Skeletal muscle cell (primary cell): ENCODE measurements at regions not wholly inside any gene's neighbourhood (a gene's known extent, or its start where the extent isn't known, plus 50 kb on each side); places are given as distances from the start of the nearest gene placed in this dataset.
"Not testable (repeated sequence)": the region's sequence is repeated elsewhere in the genome, so short reads cannot be mapped to it uniquely, and the experiment has no call there.

ENCODE experiments used
- DNase-seq: peaks from one replicate; pipeline ENCODE4 v3.0.0-alpha.2; 2010; ENCODE audit warnings: low read depth
- H3K4me3 ChIP-seq: 2 replicates; pipeline ENCODE4 v1.5.1; 2011; ENCODE audit warnings: low read depth, mild to moderate bottlenecking, control low read depth, low read length, moderate library complexity

DNA sequence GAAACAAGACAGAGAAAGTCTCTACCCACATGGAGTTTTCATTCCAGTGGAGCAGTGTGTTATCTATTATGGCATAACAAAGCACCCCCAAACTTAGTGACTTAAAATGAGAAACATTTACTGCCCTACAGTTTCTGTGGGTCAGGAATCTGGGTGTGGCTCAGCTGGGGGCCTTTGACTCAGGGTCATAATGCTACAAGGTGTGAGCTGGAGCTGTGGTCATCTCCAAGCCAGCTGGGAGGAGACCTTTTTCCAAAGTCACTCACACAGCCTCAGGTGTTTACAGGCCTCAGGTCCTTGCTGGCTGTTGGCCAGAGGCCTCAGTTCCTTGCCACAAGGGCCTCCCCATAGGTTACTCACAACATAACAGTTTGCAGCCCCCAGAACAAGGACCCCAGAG lies 169.2 kb downstream of the ETAA1 start:
- DNase-seq, result no peak
- no peak overlapping the region for H3K4me3 ChIP-seq

DNA sequence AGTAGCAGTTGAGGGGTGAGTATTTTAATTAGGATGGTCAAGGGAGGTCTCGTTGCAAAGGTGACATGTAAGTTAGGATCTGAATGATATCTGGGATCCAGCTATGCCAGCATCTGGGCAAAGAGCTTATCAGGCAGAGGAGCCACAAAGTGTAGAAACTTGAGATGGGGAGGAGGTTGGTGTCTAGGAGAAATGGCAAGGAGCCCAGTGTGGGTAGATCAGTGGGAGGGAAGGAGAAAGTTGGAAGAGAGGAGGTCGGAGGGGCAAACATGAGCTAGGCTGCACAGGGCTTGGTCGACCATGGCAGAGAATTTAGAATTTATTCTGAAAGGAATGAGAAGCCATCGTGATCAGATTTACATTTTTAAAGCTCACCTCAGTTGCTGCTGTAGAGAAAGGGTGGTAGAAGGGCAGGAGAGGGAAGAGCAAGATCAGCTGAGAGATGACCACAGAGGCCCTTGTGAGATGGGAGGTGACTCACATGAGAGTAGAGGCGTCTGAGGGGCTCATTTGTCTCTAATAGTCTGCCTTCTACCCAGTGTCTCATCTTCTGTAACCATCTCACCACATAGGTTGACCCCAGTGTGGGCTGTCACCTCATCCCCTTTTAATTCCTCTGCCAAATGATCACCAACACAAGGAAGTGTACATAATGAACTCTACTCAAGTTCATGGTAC lies 170.0 kb downstream of the ETAA1 start:
- H3K4me3 ChIP-seq, result no peak overlapping the region
- no peak for DNase-seq

DNA sequence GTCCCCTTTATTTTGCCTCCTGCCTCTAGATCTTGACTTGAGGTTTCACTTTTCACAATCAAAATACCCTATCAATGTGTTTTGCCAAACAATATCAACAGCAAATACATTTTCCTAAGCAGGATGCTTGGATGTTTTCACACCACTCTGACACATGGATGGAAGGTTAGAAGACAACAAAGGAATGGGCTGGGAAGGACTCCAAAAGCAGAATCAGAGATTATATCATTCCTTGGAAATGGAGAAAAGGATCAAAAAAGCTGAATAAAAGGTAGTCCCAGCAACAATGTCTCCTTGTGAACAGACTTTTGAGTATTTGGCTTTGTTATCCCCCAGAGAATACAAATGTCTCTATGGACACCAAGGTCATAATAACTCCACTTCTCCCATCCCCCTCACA lies 170.8 kb downstream of the ETAA1 start:
- no peak for DNase-seq
- H3K4me3 ChIP-seq, result no peak overlapping the region

DNA sequence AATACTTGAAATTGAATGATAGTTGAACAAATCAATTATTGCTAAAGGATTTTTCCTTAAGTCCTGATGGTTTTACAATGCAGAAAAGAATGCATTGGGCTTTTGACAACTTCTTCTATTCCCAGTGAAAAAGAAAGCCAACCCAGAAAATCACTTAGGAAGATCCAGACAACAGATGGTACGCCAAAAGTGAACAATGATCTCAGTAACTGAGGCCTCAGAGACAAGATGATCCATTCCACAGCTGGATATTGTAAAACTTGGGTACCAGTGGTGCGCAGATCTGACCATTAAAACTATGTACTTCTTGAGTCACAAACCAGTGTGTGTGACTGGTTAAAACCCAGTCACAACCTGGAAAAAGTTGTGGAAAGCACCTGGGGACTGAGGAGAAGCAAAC lies 173.5 kb downstream of the ETAA1 start:
- no peak for DNase-seq
- no peak overlapping the region for H3K4me3 ChIP-seq

DNA sequence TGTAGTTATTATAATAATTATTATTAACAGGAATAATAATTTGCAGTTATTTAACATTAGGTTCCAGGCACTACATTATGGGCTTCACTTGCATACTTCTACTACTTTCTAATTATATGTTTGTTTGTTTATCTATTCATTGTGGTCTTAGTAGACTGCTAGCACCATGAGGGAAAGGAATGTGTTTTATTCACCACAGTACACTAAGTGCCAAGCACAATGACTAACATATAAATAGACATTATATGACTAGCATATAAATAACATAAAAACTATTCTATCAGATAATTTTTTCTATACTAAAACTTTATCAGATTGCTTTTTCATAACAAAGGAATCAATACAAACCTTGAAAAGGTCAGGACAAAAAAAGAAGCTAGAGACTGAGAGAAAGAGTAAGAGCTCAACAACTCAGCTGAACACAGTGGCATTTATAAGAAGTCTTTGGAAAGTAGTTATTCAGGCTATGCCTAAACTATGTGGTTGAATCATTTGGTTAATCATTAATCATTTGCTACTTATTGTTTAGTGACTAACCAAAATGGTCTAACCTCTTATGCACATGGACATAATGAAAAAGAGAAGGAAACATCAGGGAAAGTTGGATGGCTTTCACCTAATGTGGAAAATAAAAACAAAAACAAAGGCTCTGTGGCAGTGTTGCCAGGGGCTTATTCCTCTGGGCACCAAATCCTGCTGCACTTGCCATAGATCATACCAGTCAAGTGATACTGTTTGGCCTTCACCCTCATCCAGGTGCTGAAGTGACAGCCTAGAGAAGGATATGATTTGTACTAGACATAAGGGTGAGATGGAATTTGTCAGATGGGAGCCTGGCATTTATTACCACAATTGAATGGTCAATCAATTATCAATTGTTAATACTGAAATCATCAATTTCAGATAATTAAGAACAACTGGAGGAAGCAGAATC lies 174.9 kb downstream of the ETAA1 start:
- no peak overlapping the region for H3K4me3 ChIP-seq
- no peak for DNase-seq

DNA sequence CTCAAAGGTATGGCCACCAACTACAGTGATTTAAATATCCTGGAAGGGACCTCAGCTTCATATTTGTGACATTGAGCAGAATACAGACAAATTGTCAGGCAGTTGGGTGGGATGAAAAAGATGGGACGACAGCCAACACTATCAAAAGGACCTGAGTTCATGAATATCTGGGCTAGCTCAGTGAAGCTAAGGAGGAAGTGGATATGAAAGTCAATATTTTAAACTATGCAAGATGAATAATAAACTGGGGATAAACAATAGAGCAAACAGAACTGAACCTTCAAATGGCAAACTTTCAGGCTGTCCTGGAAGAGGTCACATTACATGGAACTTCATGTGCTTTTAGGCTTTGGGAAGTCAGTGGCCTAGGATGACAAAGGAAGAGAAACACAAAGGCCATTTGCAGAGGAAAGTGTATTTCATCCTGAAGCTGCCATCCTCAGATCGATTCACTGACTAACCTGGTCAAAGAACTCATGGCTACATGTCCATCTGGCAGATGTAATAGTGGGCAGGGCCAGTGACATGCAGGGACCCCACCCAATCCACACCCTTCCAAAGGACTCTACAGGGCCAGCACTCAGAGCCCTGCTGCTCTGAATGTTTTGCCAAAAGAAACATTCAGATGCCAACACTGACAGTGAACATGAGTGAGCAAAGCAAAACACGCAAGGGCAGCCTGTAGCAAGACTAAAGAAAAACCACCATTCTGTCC lies 175.7 kb downstream of the ETAA1 start:
- DNase-seq, result peak; percentile 38
- H3K4me3 ChIP-seq, result no peak overlapping the region

DNA sequence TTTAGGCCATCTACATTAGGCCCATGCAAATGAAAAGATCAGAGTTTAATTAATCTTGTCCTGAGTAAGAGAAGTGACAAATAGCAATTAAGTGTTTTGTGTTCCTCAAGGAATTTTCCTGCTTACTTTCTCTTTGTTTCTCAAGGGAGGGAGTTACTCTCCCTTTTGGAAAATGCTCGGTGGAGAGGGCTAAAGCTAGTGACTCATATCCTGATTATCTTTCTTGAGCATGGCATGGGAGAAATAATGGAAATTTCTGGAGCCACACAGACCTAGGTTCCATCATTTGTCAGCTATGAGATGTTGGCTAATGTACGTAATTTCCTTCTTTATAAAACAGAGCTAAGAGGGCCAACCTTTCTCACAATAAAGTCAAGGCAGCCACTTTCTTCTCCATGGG lies 177.1 kb downstream of the ETAA1 start:
- DNase-seq, result no peak
- no peak overlapping the region for H3K4me3 ChIP-seq

DNA sequence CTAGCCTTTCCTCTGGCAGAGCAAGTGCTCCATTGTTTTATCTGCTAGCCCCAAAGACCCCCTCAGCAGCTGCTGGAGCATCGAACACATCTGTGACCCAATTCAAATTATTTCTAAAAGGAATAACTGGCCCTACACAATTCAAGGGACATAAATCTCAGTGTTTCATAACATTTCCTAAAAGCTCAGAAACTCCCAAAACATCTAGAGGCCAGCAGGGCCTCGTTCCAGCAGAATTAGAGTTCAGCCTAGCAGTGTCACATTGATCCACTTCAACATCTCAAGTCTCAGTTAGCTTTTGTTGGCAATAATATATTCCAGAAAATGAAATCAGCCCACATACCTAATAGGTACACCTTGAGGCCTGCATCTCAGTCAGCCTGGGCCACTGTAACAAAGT lies 179.1 kb downstream of the ETAA1 start:
- DNase-seq, result no peak
- H3K4me3 ChIP-seq, result no peak overlapping the region

DNA sequence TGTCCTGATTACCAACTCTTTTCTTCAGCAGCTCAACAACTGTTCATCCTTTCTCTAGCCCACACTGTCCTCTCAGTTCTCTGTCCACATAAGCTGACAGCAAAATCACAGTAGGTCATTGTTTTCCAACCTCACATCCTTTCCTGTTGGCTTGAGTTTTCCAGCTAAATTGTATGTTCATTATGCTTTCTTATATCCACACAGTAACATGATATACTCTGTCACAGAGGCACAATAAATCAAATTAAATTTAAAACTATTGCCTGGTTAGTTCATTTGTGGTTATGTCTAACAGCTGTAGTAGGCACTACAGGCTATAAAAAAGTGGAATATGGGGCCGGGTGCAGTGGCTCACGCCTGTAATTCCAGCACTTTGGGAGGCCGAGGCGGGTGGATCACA lies 179.9 kb downstream of the ETAA1 start:
- H3K4me3 ChIP-seq, result no peak overlapping the region
- DNase-seq, result no peak

DNA sequence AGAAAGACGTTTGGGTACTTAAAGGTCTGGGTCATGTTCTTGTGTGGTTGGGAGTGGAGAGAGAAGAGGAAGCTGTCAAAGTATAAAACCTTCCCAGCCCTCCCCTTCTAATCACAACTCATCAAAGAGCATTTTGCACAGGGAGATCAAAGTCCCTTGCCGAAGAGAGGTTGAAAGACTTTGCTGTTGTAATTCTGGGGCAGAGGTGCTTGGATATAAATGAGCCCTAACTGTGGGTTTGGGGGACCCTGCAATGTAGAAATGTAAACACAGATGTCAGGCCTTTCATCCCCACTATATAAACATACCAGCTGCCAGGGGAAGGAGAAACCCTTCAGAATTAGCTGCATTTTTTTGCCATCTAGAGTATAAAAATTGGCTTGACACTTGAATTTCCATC lies 182.1 kb downstream of the ETAA1 start:
- DNase-seq, result no peak
- no peak overlapping the region for H3K4me3 ChIP-seq

DNA sequence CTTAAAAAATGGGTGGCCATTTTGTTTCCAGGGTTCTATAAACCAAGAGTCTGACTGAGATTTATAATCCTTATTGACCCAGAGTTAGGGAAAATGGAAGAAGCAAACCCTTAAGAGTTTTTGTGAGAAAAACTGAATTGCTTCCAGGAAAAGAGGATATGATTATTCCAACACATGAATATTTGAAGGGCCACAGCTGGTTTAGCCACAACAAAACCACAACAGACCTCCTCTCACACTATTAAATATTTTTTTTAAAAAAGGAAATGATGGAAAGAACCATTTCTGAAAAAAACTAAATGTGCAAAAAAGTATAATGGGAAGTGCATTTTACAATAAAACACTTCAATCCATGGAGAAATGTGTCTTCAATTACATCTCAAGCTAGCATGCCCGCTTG lies 182.7 kb downstream of the ETAA1 start:
- no peak overlapping the region for H3K4me3 ChIP-seq

DNA sequence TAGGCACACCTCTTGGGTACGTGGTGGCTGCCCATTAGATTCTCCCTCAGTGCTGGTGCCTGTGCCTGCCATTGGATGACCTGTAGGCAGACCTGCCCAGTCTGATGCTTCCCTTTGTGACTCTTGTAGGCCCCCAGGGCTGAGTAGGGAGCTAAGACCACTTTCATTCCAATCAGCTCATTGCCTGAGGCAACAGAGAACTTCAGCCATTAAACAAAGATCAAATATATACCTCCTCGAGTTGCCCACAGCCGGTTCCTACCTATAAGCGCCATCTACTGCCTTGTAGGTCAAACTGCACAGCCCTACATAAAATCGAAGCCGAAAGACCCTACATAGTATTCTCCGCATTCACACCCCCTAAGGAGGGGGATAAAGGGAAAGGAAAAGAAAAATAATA lies 184.6 kb downstream of the ETAA1 start:
- H3K4me3 ChIP-seq, result no peak overlapping the region
- DNase-seq, result no peak

More for the DNA sequence above, 182.7 kb downstream of the ETAA1 start:
- no peak for DNase-seq

DNA sequence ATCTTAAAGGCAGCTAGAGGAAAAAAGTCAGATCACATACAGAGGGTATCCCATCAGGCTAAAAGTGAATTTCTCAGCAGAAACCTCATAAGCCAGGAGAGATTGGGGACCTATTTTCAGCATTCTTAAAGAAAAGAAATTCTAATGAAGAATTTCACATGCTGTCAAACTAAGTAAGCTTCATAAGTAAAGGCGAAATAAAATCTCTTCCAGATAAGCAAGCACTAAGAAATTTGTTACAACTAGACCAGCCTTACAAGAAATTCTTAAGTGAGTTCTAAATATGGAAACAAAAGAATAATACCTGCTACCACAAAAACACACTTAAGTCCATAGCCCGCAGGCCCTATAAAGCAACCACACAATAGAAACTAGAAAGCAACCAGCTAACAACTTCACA lies 186.1 kb downstream of the ETAA1 start:
- H3K4me3 ChIP-seq, result no peak overlapping the region
- no peak for DNase-seq

DNA sequence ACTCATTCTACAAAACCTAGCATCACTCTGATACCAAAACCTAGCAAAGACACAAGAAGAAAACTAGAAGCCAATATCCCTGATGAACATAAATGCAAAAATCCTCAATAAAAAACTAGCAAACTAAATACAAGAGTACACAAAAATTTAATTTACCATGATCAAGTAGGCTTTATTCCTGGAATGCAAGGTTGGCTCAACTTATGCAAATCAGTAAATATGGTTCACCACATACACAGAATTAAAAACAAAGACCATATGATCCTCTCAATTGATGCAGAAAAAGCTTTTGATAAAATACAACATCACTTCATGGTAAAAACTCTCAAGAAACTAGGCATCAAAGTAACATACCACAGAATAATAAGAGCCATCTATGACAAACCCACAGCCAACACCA lies 188.3 kb downstream of the ETAA1 start:
- no peak for DNase-seq

DNA sequence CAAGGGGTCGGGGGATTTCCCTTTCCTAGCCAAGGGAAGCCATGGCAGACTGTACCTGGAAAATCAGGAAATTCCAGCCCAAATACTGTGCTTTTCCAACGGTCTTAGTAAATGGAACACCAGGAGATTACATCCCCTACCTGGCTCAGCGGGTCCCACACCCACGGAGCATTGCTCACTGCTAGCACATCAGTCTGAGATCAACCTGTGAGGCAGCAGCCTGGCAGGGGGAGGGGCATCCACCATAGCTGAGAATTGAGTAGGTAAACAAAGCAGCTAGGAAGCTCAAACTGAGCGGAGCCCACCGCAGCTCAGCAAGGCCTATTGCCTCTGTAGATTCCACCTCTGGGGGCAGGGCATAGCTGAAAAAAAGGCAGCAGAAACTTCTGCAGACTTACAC lies 192.0 kb downstream of the ETAA1 start:
- DNase-seq, H3K4me3 ChIP-seq: not testable (repeated sequence)

More for the DNA sequence above, 188.3 kb downstream of the ETAA1 start:
- no peak overlapping the region for H3K4me3 ChIP-seq

DNA sequence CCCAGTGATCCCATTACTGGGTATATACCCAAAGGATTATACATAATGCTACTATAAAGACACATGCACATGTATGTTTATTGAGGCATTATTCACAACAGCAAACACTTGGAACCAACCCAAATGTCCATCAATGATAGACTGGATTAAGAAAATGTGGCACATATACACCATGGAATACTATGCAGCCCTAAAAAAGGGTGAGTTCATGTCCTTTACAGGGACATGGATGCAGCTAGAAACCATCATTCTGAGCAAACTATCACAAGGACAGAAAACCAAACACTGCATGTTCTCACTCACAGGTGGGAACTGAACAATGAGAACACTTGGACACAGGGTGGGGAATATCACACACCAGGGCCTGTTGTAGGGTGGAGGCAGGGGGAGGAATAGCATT lies 197.4 kb downstream of the ETAA1 start:
- DNase-seq, H3K4me3 ChIP-seq: not testable (repeated sequence)

DNA sequence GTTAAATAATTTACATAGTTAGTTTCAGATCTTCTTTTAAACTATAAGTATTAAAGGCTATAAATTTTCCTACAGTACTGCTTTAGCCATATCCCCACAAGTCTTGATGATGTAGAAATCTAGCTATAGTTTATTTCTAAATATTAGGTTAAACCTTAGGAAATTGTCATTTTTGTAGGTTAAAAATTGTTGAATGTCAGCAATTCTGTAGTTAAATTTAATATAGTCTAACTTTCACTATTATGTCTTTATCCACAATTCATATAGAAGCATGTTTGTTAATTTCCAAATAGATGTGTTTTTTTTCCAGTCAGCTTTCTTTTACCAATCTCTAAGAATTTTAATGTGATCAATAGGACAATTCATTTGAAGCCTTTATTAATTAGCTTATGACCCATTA lies 199.7 kb downstream of the ETAA1 start:
- H3K4me3 ChIP-seq, result no peak overlapping the region
- no peak for DNase-seq

DNA sequence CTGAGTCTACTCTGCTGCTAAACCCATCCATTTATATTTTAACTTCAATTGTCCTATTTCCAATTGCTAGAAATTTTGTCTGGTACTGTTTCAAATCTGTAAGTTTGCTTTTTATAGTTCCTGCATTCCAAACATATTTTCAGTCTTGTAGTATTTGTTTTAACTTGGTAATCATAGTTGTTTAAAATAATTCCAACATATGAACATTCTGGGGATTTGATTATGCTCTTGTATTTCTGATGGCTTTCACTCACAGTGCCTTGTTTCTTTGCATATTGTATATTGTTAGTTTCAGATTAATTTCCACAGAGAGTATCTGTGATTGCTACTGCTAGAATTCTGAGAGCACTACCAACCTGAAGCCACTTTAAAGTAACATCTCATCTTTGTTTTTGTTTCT lies 202.4 kb downstream of the ETAA1 start:
- no peak for DNase-seq
- no peak overlapping the region for H3K4me3 ChIP-seq

DNA sequence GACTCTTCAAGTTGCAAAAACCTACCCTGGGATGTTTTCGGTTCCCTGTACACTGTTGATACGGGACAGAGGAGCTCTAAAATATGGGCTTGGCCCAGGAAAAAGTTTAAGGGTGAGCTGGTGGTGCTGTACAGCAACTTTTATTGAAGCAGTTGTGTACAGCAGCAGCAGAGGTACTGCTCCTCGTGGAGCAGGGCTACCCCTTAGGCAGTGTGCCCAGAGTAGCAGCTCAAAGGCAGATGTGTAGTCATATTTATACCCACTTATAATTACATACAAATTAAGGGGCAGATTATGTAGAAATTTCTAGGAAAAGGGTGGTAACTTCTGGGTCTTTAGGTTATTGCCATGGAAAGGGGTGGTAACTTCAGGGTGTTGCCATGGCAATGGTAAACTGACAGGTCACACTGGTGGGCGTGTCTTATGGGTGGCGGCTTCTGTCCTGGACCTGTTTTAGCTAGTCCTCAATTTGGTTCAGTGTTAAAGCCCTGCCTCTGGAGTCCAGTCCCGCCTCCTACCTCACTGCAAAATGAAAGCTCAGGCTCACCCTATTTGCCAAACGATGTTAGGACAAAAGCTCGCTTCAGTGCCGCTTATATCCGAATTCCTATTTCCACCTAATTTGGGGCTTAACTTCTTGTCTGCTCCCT lies 203.2 kb downstream of the ETAA1 start:
- no peak overlapping the region for H3K4me3 ChIP-seq
- DNase-seq, result no peak

DNA sequence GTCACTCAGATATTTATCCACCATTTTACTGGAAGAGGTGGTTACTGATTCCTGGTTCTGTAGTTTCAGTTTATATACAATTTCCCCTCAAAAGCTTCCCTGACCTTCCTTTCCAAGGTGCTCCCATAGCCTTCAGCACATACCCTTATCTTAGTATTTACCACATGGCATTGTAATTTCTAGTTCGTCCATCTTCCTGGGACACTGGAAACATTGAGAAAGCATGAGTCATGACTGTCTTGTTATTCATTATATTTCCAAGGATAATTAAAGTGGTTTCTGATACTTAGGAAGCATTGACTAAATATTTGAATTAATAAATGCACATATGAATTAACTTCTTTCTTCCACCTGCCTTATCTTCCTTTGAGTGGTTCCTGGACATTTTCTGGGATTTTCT lies 203.8 kb downstream of the ETAA1 start:
- no peak overlapping the region for H3K4me3 ChIP-seq
- no peak for DNase-seq
